ENCODE measurements at regions not wholly inside any gene's neighbourhood (a gene's known extent, or its start where the extent isn't known, plus 50 kb on each side); places are given as distances from the start of the nearest gene placed in this dataset.

DNA sequence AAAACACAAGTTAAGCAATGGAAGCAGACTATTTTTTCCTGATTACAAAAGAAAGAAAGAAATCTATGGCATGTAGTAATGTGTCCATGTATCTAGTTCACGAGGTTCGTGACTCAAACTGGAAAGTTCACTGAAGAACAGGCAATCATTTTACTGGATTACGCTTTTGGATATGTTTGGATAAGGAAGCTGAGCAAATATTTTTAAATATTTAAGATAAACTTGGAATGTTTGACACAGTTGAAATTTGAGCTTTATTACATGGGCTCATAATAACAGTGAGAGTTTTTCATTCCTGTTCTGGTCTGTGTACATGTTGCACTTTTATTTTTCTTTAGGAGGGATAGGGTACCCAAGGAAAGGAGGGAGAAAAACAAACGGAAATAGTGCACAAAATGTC, 244.2 kb upstream of the GK2 start:
- TF ChIP-seq, protein P1, sequence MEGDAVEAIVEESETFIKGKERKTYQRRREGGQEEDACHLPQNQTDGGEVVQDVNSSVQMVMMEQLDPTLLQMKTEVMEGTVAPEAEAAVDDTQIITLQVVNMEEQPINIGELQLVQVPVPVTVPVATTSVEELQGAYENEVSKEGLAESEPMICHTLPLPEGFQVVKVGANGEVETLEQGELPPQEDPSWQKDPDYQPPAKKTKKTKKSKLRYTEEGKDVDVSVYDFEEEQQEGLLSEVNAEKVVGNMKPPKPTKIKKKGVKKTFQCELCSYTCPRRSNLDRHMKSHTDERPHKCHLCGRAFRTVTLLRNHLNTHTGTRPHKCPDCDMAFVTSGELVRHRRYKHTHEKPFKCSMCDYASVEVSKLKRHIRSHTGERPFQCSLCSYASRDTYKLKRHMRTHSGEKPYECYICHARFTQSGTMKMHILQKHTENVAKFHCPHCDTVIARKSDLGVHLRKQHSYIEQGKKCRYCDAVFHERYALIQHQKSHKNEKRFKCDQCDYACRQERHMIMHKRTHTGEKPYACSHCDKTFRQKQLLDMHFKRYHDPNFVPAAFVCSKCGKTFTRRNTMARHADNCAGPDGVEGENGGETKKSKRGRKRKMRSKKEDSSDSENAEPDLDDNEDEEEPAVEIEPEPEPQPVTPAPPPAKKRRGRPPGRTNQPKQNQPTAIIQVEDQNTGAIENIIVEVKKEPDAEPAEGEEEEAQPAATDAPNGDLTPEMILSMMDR (IDR thresholded peaks at IDR 0.05; ENCODE audit: low read depth, low read length) = no peak
- DNase-seq (ENCODE audit: extremely low read depth, low read depth) = peak; percentile 22

DNA sequence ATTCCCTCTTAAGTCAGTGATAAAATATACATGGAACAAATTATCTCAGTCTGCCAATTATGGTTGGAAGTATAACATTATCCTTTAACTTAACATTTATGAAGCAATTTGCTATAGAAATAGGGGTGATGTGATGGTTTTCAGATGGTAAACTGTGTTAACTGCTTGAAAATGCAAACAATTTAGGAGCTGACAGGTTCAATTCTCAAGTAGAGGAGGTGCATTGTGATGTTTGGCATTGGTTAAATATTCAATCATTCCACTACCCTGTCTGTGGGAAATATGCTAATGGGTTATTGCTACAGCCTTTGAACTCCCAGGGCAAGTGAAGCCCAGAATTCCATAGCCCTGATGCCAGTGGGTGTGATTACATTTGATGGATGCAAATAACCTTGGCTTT, 243.4 kb upstream of the GK2 start:
- no peak for DNase-seq (ENCODE audit: extremely low read depth, low read depth)
- TF ChIP-seq, protein P1 (IDR thresholded peaks at IDR 0.05; ENCODE audit: low read depth, low read length) = no peak

DNA sequence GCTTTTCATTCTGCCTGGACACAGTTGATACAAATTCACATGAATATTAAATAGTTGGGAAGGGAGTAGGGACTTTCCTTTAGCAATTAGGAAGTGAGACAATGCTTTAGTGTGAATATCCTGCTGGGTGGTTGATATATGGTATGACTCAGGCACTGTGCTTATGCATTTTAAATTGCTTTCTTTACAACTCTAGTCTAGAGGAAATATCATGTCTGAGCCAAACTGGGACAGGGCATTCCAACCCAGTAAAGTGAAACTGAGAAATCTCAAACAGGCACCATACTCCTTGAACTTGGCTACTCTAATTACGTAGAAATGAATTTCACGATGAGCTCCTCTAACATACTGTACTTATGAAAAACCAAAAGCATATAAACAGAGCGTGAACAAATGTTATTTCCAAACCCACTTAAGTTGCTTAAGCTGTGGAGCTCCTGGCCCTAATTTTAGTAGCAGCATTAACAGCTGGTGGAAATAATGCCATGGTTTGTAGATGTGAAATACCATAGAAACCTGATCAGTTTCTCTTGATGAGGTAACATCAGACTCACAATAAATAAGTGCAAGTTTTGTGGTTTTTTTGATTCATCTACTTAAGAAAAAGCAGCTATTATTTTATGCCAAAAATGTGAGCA, 242.9 kb upstream of the GK2 start:
- peak; percentile 79 for DNase-seq (ENCODE audit: extremely low read depth, low read depth)
- TF ChIP-seq, protein P1 (IDR thresholded peaks at IDR 0.05; ENCODE audit: low read depth, low read length) = no peak

DNA sequence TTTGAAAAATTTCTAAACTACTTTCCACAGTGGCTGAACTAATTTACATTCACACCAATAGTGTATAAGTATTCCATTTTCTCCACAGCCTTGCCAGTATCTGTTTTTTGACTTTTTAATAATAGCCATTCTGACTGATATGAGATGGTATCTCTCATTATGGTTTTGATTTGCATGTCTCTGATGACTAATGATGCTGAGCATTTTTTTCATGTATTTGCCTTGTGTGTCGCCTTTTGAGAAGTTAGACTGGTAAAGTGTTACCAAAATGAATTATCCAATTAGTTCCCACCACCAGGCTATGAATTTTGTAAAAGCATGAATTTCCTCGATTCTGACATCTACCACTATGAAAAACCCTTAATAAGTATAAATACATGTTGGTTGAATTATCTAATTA, 242.2 kb upstream of the GK2 start:
- TF ChIP-seq, protein P1 (IDR thresholded peaks at IDR 0.05; ENCODE audit: low read depth, low read length) = no peak
- DNase-seq (ENCODE audit: extremely low read depth, low read depth) = no peak

DNA sequence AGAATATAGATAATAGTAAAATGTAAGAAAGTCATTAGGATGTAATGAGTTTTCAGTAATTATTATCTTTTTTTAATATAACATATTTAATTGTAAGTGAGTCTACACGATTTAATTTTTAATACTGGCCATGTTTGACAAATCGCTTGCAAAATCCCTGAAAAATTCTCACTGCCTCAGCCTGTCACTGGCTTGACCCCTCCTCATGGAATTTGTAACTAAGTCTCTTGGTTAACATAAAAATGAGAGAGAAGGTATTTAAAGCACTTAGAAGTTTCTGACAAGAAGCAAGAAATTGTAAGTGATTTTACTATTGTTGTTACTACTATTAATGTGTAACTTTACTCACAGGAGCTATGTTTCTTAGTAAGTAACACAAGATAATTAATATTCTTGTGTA, 237.9 kb upstream of the GK2 start:
- TF ChIP-seq, protein P1 (IDR thresholded peaks at IDR 0.05; ENCODE audit: low read depth, low read length) = no peak
- no peak for DNase-seq (ENCODE audit: extremely low read depth, low read depth)

DNA sequence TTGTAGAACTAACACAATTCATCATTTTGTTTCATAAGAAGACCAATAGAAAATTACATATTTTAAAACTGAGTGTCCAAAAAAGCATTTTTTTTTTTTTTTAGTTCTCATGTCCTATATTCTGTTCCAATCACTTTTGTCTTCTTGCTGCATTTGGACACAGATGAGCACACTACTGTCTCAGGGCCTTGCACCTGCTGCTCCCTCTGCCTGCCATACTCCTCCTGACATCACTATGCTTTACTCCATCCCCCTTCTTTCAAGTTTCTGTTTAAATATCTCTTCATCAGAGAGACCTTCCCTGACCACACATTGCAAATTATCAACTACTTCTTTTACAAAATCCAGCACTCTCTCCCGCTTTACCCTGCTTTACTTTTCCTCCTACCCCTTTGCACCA, 230.7 kb upstream of the GK2 start:
- DNase-seq (ENCODE audit: extremely low read depth, low read depth) = no peak
- TF ChIP-seq, protein P1 (IDR thresholded peaks at IDR 0.05; ENCODE audit: low read depth, low read length) = no peak

DNA sequence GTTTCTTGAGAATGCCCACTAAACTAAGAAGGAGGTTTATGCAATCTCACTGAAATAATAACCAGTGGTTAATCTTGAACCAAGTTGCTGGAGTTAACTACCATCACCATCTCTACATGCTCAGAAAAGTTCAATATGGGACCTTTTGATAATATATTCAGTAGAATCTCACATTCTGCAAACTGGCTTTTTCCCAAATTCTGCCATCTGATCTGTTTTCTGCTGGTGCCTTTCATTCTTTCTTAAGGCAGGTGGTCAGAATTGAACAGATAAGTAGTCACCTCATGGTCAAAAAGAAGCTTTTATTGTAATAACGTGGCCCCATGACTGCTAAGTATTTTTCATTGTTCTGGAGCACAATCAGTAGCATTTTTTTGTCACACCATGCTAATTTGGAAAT, 229.0 kb upstream of the GK2 start:
- TF ChIP-seq, protein P1 (IDR thresholded peaks at IDR 0.05; ENCODE audit: low read depth, low read length) = no peak
- DNase-seq (ENCODE audit: extremely low read depth, low read depth) = no peak
